GM21360 (cell line): ENCODE measurements at regions not wholly inside any gene's neighbourhood (a gene's known extent, or its start where the extent isn't known, plus 50 kb on each side); places are given as distances from the start of the nearest gene placed in this dataset.

Source experiments
- ATAC-seq: cut with Tn5 transposase; IDR thresholded peaks from one replicate; pipeline ENCODE4 v1.9.1; 2021; ENCODE audit warnings: mild to moderate bottlenecking, moderate library complexity; ENCODE audit not compliant: unreplicated experiment

DNA sequence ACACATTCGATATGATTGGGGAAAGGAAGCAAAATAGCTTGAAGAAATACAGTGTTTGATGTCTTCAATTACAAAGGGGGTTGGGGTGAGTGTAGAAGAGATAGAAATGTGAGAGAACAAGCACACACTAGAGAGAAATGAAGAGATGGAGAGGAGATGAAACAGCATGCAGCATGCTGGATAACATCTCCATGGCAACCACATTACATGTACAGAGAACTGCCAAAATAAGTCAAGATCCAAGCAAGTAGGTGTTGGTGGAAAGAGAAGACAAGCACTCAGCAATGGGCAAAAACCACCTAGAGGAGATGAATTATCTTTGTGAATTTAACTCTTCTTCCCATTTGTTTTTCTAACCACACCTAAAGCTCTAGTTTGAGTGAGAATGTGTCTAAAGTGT, 289.8 kb downstream of the GRIN2B start:
- ATAC-seq, result no peak

- ATAC-seq, result no peak
These were observed 293.8 kb downstream of the GRIN2B start for GRCh38 chr12:13687633-13688032.

DNA sequence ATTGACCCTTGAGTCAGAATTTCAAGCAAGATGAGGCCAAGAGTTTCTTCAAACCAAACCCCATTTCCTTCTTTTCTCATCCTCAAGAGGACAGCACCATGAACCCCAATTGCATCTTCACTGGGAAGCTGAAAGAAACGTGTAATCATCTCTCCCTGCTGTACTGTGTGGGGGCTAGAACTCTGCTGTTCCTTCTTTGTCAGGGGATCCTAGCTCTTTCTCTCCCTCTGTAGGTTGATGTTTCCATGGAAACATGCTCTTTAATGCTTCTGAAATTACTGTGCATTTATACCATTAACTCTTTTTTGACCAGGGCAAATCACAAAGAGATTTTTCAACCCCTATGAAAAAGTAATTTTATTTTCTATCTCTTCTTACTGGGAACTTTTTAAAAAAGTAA, 295.1 kb downstream of the GRIN2B start:
- no peak for ATAC-seq

DNA sequence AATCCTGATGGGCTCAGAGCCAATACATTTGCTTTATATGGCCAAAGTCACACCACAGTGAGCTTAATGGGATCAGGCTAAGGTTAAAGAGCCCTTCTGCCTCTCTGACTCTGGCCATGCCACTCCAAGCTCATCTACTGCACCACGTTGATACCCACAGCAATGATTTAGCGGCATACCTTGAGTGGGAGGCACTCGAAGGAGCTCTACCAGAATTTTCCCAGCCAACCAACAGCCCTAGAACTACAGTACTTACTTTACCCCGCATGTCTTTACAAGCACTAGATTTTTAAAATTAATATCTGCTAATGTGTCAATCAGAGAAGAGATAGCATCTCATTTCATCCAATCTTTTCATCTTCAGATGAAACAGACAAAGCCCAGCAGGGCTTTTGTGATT, 300.5 kb downstream of the GRIN2B start:
- ATAC-seq, result no peak

GRCh38 chr12:13676880-13677279, 304.5 kb downstream of the GRIN2B start:
- ATAC-seq, result no peak

- no peak for ATAC-seq
These were observed 311.0 kb downstream of the GRIN2B start for GRCh38 chr12:13670285-13670866.

DNA sequence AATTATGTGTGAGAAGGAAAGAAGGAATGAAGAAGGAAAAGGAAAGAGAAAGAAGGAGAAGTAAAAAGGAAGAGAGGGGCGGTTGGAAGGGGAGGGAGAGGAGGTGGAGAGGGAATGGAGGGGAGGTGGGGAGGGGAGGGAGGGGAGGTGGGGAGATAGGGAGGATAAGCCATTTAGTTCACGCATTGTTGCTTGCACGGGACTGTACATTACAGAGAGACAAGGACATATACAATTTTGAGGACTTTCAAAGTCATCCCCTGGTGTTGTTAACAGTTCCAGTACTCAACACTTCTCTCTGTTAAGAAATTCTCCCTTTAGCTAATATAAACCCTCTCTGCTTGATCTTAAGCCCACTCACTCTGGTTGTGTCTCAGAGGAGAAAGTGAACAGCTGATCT, 312.5 kb downstream of the GRIN2B start:
- ATAC-seq, result no peak

- ATAC-seq, result no peak
These were observed 314.6 kb downstream of the GRIN2B start for GRCh38 chr12:13666806-13667205.

- peak; percentile 63 for ATAC-seq
These were observed 320.2 kb downstream of the GRIN2B start for GRCh38 chr12:13661005-13661887.

- ATAC-seq, result no peak
These were observed 326.9 kb downstream of the GRIN2B start for GRCh38 chr12:13654456-13654855.

DNA sequence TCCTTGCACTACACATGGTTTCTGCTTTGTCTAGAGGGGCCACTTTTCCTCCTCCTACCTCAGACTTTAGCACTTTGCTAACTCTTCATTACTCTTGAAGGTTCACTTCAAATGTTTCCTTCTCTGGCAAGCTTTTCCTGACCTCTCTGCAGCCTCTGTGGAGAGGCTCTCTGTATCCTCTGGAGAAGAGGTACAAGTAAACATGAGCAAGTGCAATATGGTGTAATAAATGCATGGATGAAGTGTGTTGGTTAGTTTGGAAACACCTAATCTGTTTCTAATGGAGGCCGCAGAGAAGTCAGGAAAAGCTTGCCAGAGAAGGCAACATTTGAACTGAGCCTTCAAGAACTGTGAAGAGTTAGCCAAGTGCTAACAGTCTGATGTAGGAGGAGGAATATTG, 329.3 kb downstream of the GRIN2B start:
- no peak for ATAC-seq

DNA sequence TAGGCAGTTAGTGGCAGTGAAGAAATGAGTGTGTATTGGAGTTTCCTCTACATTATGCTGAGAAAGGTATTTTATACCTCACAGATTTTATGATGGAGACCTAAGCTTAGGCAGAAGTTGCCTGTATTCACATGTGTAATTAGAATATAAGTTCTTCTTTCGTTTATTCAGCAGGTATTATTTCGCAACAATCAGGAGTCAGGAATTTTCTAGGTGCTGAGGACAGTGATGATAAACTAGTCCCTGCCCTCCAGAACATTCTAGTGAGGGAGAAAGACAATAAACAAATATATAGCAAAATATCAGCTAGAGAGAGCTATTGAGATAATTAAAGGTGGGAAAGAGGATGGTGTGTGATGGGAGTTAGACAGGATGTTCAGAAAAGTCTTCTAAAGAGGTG, 345.7 kb downstream of the GRIN2B start:
- no peak for ATAC-seq

DNA sequence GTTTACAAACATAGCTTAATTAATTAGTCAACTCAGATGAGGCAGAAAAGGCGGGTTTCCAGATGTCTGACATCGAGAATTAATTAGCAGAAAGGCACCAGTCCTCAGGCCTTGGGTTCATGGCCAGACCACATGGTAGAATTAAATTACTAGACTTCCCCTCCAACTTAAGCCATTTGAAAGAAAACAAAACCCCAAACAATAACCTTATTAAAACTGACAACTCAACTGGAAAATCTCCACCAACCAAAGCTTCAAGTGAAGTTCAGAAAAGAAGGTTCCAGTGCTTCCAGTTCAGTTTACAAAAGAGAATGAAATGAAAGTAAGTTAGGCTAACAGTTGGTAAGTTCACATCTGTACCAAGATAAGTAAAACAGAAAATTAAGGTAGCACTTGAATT, 349.5 kb downstream of the GRIN2B start:
- no peak for ATAC-seq

DNA sequence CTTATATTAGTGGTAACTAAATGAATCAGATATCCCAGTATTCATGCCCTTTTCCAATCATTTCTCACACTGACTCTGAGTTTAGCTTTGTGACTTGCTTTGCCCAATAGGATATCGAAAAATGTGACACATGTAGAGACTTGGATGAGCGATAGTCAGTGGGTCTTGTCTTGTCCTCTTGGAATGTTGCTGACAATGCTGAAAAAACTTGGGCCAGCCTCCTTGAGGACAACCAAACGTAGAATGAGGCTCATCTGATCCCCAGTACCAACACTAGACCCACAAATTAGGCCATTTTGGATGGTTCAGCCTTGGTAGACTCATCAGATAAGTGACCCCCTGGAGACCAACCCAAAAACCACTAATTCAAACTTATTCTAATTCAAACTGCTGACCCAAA, 351.0 kb downstream of the GRIN2B start:
- ATAC-seq, result no peak

DNA sequence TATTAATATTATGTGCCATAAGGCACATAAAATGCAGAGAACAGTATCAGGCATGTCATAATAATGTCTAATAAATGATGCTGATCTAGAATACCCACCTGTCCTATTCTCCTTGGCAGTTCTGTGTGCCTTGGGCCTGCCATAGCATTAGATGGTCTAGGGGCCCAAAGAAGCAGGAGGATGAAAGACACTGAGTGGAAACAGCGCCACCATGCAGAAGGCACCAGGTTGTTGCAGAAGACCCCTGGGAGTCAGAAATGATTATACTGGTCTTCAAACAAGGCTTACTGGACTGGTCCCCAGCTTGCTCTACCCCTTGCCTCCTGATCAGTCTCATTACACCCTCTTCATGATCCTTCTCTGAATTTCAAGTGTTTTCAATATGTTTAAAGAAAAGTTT, 353.3 kb downstream of the GRIN2B start:
- no peak for ATAC-seq

GRCh38 chr12:13627536-13627935, 353.9 kb downstream of the GRIN2B start:
- no peak for ATAC-seq

- ATAC-seq, result no peak
These were observed 368.1 kb downstream of the GRIN2B start for GRCh38 chr12:13613297-13613696.

- no peak for ATAC-seq
These were observed 371.3 kb downstream of the GRIN2B start for GRCh38 chr12:13609894-13610679.

DNA sequence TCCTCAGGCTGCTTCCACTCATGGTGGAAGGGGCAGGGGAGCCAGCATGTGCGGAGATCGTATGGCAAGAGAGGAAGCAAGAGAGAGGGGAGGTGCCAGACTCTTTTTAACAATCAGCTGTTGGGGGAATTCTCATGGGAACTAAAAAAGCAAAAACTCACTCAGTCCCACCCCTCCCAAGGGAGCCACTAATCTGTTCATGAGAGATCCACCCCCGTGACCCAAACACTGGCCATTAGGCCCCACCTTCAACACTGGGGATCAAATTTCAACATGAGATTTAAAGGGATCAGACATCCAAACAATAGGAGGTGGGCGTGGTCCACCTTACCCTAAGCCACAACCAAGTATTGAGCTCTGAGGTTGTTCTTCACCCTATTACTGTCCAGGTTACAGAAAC, 375.1 kb downstream of the GRIN2B start:
- no peak for ATAC-seq

GRCh38 chr12:13603953-13604352, 377.4 kb downstream of the GRIN2B start:
- no peak for ATAC-seq

DNA sequence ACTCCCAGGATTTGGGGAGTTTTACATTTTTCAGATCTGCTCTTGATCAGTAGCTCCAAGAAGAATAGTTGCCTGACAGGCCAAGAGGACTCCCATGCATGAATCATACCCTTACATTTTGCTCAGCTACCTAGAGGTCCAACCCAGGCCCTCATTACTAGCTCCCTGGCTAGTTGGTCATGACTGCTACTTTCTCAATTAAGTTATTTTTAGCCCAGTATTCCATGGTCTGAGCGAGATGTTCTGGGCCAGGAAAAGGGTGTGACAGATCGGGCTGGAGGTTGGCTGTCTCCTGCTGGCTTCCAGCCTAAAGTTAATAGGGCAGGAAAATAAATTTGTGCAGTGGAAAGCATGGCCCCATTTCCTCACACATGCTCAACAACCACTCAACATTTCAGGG, 379.2 kb downstream of the GRIN2B start:
- no peak for ATAC-seq

- ATAC-seq, result no peak
These were observed 382.2 kb downstream of the GRIN2B start for GRCh38 chr12:13599176-13599575.
